Chondrocyte (in vitro differentiated cells): ENCODE measurements at regions not wholly inside any gene's neighbourhood (a gene's known extent, or its start where the extent isn't known, plus 50 kb on each side); places are given as distances from the start of the nearest gene placed in this dataset.
"Not testable (repeated sequence)": the region's sequence is repeated elsewhere in the genome, so short reads cannot be mapped to it uniquely, and the experiment has no call there.

Experiments
- DNase-seq: peaks from one replicate; pipeline ENCODE4 v3.0.0; 2021; ENCODE audit warnings: mixed read lengths, low spot score
- H3K27ac Mint-ChIP-seq: one replicate; pipeline ENCODE4 v1.8.0; 2021; ENCODE audit warnings: mild to moderate bottlenecking, moderate library complexity, mixed read lengths; ENCODE audit not compliant: unreplicated experiment
- H3K27me3 Mint-ChIP-seq: 2 replicates; pipeline ENCODE4 v1.8.0; 2021; ENCODE audit warnings: low read depth, mixed read lengths
- H3K36me3 Mint-ChIP-seq: 2 replicates; pipeline ENCODE4 v1.8.0; 2021; ENCODE audit warnings: low read depth, mixed read lengths
- H3K4me1 Mint-ChIP-seq: 2 replicates; pipeline ENCODE4 v1.8.0; 2021; ENCODE audit warnings: low read depth, mild to moderate bottlenecking, mixed read lengths
- H3K4me3 Mint-ChIP-seq: one replicate; pipeline ENCODE4 v1.8.0; 2021; ENCODE audit warnings: mild to moderate bottlenecking, moderate library complexity, mixed read lengths; ENCODE audit not compliant: unreplicated experiment
- H3K9me3 Mint-ChIP-seq: 2 replicates; pipeline ENCODE4 v1.8.0; 2021; ENCODE audit warnings: low read depth, mixed read lengths
- TF ChIP-seq, protein P1 (sequence below): fragments of 200-600 bp; sonication (generic); IDR thresholded peaks from 2 replicates; pipeline ENCODE4 v1.5.0; 2021; ENCODE audit warnings: antibody characterized with exemption, mild to moderate bottlenecking, moderate library complexity

DNA sequence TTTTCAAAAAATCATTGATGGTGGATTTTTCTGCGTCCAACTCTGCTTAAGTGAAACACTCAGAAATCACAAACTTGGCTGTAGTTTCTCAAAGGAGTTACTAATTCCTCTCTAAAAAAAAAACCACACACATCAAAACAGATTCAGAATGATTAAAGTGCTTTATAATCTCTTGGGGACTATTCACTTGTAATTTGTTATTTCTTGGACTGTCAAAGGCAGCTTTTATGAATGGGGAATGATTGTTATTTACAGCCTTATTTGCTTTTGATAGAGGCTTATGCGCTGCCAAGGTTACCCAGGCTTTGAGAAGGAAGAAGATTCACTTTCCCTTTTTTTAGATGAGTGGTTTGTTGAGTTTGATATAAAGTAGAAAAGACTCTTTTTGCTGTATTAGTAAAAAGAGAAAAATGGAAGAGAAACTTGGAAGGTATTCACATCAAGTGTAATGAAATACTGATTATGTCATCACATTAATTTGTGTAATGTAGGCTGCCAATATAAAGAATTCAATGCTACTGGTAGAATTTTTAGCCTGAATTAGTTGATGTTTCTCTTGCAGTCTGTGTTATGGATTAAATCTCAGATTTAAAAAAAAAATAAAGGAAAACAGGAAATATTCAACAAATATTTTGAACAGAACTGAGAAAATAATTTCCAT, 381.0 kb upstream of the SASH1 start:
- DNase-seq = no peak
- TF ChIP-seq, protein P1, sequence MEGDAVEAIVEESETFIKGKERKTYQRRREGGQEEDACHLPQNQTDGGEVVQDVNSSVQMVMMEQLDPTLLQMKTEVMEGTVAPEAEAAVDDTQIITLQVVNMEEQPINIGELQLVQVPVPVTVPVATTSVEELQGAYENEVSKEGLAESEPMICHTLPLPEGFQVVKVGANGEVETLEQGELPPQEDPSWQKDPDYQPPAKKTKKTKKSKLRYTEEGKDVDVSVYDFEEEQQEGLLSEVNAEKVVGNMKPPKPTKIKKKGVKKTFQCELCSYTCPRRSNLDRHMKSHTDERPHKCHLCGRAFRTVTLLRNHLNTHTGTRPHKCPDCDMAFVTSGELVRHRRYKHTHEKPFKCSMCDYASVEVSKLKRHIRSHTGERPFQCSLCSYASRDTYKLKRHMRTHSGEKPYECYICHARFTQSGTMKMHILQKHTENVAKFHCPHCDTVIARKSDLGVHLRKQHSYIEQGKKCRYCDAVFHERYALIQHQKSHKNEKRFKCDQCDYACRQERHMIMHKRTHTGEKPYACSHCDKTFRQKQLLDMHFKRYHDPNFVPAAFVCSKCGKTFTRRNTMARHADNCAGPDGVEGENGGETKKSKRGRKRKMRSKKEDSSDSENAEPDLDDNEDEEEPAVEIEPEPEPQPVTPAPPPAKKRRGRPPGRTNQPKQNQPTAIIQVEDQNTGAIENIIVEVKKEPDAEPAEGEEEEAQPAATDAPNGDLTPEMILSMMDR = no peak
- Mint-ChIP-seq H3K36me3 (no peaks in the 10 kb centered on the region), H3K27me3 (no peaks in the 10 kb centered on the region), H3K4me3 (no peak overlapping the region), H3K4me1 (peaks cover 17% of the 10 kb centered on the region), H3K27ac (peak overlapping the region; percentile 20), H3K9me3 (peaks cover 5% of the 10 kb centered on the region)

DNA sequence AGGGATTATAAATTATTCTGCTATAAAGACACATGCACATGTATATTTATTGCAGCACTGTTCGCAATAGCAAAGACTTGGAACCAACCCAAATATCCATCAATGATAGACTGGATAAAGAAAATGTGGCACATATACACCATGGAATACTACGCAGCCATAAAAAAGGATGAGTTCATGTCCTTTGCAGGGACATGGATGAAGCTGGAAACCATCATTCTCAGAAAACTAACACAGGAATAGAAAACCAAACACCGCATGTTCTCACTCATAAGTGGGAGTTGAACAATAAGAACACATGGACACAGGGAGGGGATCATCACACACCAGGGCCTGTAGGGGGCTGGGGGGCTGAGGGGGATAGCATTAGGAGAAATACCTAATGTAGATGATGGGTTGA, 377.2 kb upstream of the SASH1 start:
- H3K4me1 Mint-ChIP-seq, H3K9me3 Mint-ChIP-seq, DNase-seq, H3K27ac Mint-ChIP-seq, H3K4me3 Mint-ChIP-seq, H3K36me3 Mint-ChIP-seq, H3K27me3 Mint-ChIP-seq: not testable (repeated sequence)

DNA sequence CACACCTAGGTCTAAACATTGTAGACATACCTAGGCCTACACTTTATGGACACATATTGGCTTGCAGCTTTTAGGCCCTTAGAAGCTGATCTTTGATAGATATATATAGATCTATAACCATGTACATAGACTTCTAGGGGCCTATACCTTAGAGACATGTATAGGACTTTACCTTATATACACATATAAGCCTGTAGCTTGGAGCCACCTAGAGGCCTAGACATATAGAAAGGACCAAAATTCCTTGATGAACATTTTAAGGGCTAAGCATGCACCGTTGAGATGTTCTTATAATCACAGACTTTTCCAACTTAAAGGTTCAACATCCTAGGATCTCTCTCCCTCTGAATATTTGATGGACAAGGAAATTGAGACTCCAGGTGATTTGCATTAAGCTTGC, 371.7 kb upstream of the SASH1 start:
- TF ChIP-seq, protein P1 = peak; percentile 75
- DNase-seq = no peak
- no peaks in the 10 kb centered on the region for H3K27me3 Mint-ChIP-seq
- H3K4me3 Mint-ChIP-seq = no peak overlapping the region
- peaks cover 4% of the 10 kb centered on the region for H3K9me3 Mint-ChIP-seq
- no peak overlapping the region for H3K27ac Mint-ChIP-seq
- peaks cover 18% of the 10 kb centered on the region for H3K4me1 Mint-ChIP-seq
- H3K36me3 Mint-ChIP-seq = no peaks in the 10 kb centered on the region

DNA sequence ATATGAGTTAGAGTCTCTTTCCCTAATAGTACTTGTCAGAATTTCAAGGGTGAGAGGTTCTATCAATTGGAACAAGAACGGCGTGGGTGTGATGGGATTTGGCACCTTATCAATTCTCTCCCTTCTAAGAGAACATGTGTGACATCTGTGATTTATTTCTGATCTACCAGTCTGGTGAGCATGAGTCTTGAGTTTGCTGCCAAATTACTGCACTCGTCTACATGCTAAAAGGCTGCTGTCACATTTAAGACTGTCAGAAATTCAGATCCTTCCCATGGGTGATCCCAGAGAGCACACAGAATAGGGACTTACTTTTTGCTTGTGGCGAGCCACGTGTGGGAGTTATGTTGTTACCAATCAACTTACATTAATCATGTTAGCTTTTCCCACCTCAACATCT, 370.2 kb upstream of the SASH1 start:
- TF ChIP-seq, protein P1 = no peak
- Mint-ChIP-seq H3K4me1 (peaks cover 18% of the 10 kb centered on the region), H3K4me3 (no peak overlapping the region), H3K9me3 (peaks cover 4% of the 10 kb centered on the region), H3K27ac (no peak overlapping the region), H3K36me3 (no peaks in the 10 kb centered on the region), H3K27me3 (no peaks in the 10 kb centered on the region)
- no peak for DNase-seq

DNA sequence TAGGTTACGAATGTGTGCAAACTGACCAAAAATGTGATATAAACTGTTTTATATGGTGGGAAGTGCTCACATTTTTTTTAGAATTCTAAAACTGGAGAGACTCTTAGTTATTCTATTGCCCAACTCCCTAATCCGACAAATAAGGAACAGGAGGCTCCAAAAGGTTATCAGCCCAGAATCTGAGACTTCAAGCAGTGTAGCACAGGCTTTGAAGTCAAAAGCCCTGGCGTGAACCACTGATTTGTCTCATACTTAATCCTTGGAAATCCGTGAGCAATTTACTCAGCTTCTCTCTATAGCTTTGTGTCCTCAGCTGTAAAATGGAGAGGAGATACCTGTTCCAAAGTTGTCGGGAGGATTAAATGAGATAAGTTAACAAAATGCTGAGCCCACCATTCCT, 368.8 kb upstream of the SASH1 start:
- H3K27ac Mint-ChIP-seq = no peak overlapping the region
- H3K4me3 Mint-ChIP-seq = no peak overlapping the region
- H3K36me3 Mint-ChIP-seq = no peaks in the 10 kb centered on the region
- no peak for DNase-seq
- TF ChIP-seq, protein P1 = no peak
- H3K4me1 Mint-ChIP-seq = peaks cover 18% of the 10 kb centered on the region
- H3K9me3 Mint-ChIP-seq = peaks cover 4% of the 10 kb centered on the region
- H3K27me3 Mint-ChIP-seq = no peaks in the 10 kb centered on the region

DNA sequence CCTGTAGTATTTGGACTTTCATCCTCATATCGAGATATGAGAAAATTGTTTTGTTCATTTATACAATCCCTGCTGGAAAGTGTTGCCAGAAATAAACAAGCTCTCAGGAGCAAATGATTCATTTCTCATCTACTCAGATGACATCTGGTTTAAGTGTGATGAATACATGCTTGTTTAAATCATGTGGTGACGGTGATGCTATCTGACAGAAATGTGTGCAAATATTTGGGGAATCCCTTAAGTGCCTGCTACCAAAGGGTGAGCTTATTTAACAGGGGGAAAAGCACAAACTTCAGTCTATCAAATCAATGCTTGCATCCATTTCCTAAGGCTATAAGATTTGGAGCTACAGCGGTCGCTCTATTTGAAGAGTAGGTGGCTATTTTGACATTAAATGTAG, 368.3 kb upstream of the SASH1 start:
- H3K27ac Mint-ChIP-seq = peak overlapping the region; percentile 81
- TF ChIP-seq, protein P1 = no peak
- no peaks in the 10 kb centered on the region for H3K36me3 Mint-ChIP-seq
- H3K4me1 Mint-ChIP-seq = peaks cover 18% of the 10 kb centered on the region
- peaks cover 4% of the 10 kb centered on the region for H3K9me3 Mint-ChIP-seq
- H3K27me3 Mint-ChIP-seq = no peaks in the 10 kb centered on the region
- H3K4me3 Mint-ChIP-seq = peak overlapping the region; percentile 15
- DNase-seq = no peak
